Lung (tissue), 11 donors: ENCODE measurements at regions not wholly inside any gene's neighbourhood (a gene's known extent, or its start where the extent isn't known, plus 50 kb on each side); places are given as distances from the start of the nearest gene placed in this dataset.

Source experiments
- ATAC-seq: fragments of 200-7000 bp; cut with Tn5 transposase; one replicate; pipeline ENCODE4 v1.9.1; 2020; ENCODE audit warnings: moderate number of reproducible peaks; ENCODE audit not compliant: insufficient read depth, low FRiP score
- DNase-seq, 3 donors: peaks; one replicate each; pipeline ENCODE4 v3.0.0-alpha.2; 2013 to 2017
- H3K27ac ChIP-seq, 2 donors: one replicate each; pipeline ENCODE4 v1.5.1; 2013; ENCODE audit warnings: mild to moderate bottlenecking in 2 of 2, moderate library complexity in 2 of 2, control low read depth in 1 of 2, inconsistent platforms in 1 of 2, low read depth in 1 of 2, low read length in 1 of 2
- H3K27me3 ChIP-seq, 3 donors: one replicate each; pipeline ENCODE4 v1.5.1; 2013; ENCODE audit warnings: low read length in 2 of 3; ENCODE audit not compliant: control insufficient read depth in 3 of 3, insufficient read depth in 3 of 3
- H3K36me3 ChIP-seq, 4 donors: one replicate each; pipeline ENCODE4 v1.5.1; 2013; ENCODE audit warnings: low read length in 4 of 4, mild to moderate bottlenecking in 1 of 4, moderate library complexity in 1 of 4; ENCODE audit not compliant: control insufficient read depth in 4 of 4, insufficient read depth in 4 of 4
- H3K4me1 ChIP-seq, 5 donors: one replicate each; pipeline ENCODE4 v1.5.1; 2013; ENCODE audit warnings: low read length in 5 of 5, mild to moderate bottlenecking in 2 of 5, moderate library complexity in 1 of 5; ENCODE audit not compliant: control insufficient read depth in 5 of 5, insufficient read depth in 5 of 5
- H3K4me3 ChIP-seq: one replicate; pipeline ENCODE4 v1.5.1; 2013; ENCODE audit warnings: mild to moderate bottlenecking, control low read depth, moderate library complexity
- H3K9ac ChIP-seq, 2 donors: one replicate each; pipeline ENCODE4 v1.5.1; 2013; ENCODE audit warnings: low read length in 2 of 2, control low read depth in 1 of 2; ENCODE audit not compliant: insufficient read depth in 1 of 2
- H3K9me3 ChIP-seq, 4 donors: one replicate each; pipeline ENCODE4 v1.5.1; 2013; ENCODE audit warnings: low read length in 3 of 4, mild to moderate bottlenecking in 1 of 4, moderate library complexity in 1 of 4; ENCODE audit not compliant: control insufficient read depth in 4 of 4, insufficient read depth in 3 of 4
- CTCF ChIP-seq: IDR thresholded peaks from 2 replicates; pipeline ENCODE4 v1.5.1; 2012; ENCODE audit warnings: mild to moderate bottlenecking; ENCODE audit errors: control extremely low read depth, extremely low read depth
- WGBS, 2 donors: extraction: QIAGEN DNeasy Blood & Tissue Kit; methylation state at CpG; one replicate each; pipeline ENCODE4 v1.1.7; 2013; 5-methylcytosine and 5-hydroxymethylcytosine counted together
- donor health status: control.
- donor health status: control.
- donor health status: Bipolar disorder and iron deficiency.
- donor health status: healthy.
- donor health status: DM: yes; HTN: yes; CAD: no.

GRCh38 chr18:70663141-70663540, 374.3 kb downstream of the SOCS6 start:
- ATAC-seq (no peak), DNase-seq (peak in 2 of 3 donors; percentile 15 to 34)
- H3K9me3 ChIP-seq, result peaks cover 0 to 2% (median 0%) of the 10 kb centered on the region in 4 donors
- no peaks in the 10 kb centered on the region for H3K36me3 ChIP-seq
- 27 to 49% methylated on average over 2 of the region's 2 CpGs for WGBS, 2 donors
- H3K27ac ChIP-seq, result no peak overlapping the region
- no peak for TF ChIP-seq CTCF
- H3K4me3 ChIP-seq, result no peak overlapping the region
- H3K9ac ChIP-seq, result no peak overlapping the region
- peaks cover 0 to 7% (median 0%) of the 10 kb centered on the region in 5 donors for H3K4me1 ChIP-seq
- H3K27me3 ChIP-seq, result no peaks in the 10 kb centered on the region

- Histone ChIP-seq H3K9me3 (peaks cover 0 to 2% (median 0%) of the 10 kb centered on the region in 4 donors), H3K4me1 (peaks cover 0 to 7% (median 0%) of the 10 kb centered on the region in 5 donors), H3K27ac (no peak overlapping the region), H3K27me3 (no peaks in the 10 kb centered on the region), H3K9ac (no peak overlapping the region), H3K36me3 (no peaks in the 10 kb centered on the region), H3K4me3 (no peak overlapping the region)
- no peak for TF ChIP-seq CTCF
- 84 to 92% methylated on average over 4 of the region's 4 CpGs for WGBS, 2 donors
- no peak for ATAC-seq
- no peak for DNase-seq
Measured at GRCh38 chr18:70662588-70662987, 373.7 kb downstream of the SOCS6 start.

GRCh38 chr18:70659036-70659925, 370.4 kb downstream of the SOCS6 start:
- H3K9ac ChIP-seq, result no peak overlapping the region
- ATAC-seq, result no peak
- peak; percentile 15 to 33 (median 16) for DNase-seq
- no peaks in the 10 kb centered on the region for H3K36me3 ChIP-seq
- H3K4me1 ChIP-seq, result peaks cover 0 to 7% (median 0%) of the 10 kb centered on the region in 5 donors
- WGBS, 2 donors, result 31 to 35% methylated on average over 13 of the region's 13 CpGs
- H3K27ac ChIP-seq, result no peak overlapping the region
- peaks cover 0 to 2% (median 0%) of the 10 kb centered on the region in 4 donors for H3K9me3 ChIP-seq
- no peaks in the 10 kb centered on the region for H3K27me3 ChIP-seq
- no peak overlapping the region for H3K4me3 ChIP-seq
- TF ChIP-seq CTCF, result no peak
